GM19025 (cell line): ENCODE measurements at regions not wholly inside any gene's neighbourhood (a gene's known extent, or its start where the extent isn't known, plus 50 kb on each side); places are given as distances from the start of the nearest gene placed in this dataset.

Experiments used
- ATAC-seq: cut with Tn5 transposase; IDR thresholded peaks from one replicate; pipeline ENCODE4 v1.9.1; 2021; ENCODE audit warnings: mild to moderate bottlenecking, low read depth, moderate library complexity; ENCODE audit not compliant: unreplicated experiment

GRCh38 chr5:2399096-2399495 lies 352.4 kb downstream of the IRX2 start:
- ATAC-seq: no peak

- no peak for ATAC-seq
Observed at GRCh38 chr5:2393556-2393955, 357.9 kb downstream of the IRX2 start.

DNA sequence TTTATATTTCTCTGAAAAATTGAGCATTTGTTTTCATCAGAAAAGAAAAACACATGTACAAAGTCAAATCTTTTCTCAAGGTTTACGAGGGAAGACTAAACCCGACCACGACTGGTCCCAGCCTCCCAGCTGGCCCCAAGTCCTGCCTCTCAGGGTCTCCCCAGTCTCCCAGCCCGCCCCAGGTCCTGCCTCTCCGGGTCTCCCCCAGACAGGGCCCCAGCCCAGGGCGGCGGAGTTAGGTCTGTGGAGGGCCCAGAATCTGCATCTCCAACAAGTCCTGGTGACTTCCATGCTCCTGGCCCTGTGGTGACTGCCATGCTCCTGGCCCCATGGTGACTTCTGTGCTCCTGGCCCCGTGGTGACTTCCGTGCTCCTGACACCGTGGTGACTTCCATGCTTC lies 359.9 kb downstream of the IRX2 start:
- ATAC-seq: no peak

- no peak for ATAC-seq
Observed at GRCh38 chr5:2391021-2391420, 360.5 kb downstream of the IRX2 start.

DNA sequence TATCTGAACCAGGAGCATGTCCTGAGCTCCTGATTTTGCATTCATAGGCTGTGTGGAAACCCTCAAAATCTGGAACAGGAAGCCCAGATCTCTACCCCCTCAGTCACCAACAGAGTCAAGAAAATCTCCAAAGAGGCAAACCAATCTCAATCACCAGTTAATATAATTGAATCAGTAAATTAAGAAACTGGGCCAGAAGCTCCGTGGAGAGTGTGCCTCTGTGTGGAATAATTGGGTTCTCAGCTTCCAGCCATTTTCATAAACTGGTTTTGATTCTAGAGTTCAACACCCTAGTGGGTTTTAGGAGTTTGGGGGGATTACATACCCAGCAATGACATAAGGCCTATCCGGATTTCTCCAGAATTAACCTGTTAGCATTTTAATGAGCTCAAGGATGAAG lies 362.9 kb downstream of the IRX2 start:
- ATAC-seq: no peak

- no peak for ATAC-seq
Observed at GRCh38 chr5:2387634-2388325, 363.7 kb downstream of the IRX2 start.

DNA sequence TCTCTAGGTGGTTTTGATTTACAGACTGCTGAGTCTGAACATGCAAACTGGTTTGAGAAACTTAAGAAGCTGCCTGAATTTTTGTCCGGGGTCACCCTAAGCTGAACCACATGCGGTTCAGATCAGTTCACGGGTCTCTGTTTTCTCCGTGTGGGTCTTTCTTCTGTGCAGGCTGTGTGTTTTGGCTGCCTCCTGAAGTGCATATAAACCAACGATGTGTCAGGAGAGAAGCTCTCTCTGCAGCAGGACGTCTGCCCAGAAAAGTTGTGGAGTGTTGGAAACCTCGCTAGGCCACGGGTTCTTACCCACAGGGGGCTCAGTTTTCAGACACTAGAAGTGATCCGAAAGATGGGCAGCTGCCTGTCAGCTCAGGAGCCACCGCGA lies 364.2 kb downstream of the IRX2 start:
- no peak for ATAC-seq

DNA sequence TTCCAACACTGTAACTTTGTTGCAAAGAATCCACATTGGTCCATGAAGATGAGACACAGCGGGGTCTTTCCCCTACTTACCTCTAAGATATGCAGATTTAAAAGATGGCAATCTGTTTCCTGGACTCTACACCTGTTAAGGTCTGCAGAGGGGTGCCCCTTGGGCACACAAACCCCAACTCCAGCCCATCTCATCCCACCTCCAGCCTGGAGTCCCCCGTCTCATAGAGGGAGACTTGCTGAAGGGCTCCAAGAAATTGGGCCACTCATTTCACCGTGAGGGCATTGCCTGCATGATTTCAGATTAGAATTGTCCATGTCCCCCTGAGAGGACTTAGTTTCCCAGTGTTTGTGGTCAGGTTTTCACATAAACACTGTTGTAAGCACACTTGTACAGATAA lies 365.7 kb downstream of the IRX2 start:
- no peak for ATAC-seq

GRCh38 chr5:2383698-2384065 lies 367.8 kb downstream of the IRX2 start:
- no peak for ATAC-seq

DNA sequence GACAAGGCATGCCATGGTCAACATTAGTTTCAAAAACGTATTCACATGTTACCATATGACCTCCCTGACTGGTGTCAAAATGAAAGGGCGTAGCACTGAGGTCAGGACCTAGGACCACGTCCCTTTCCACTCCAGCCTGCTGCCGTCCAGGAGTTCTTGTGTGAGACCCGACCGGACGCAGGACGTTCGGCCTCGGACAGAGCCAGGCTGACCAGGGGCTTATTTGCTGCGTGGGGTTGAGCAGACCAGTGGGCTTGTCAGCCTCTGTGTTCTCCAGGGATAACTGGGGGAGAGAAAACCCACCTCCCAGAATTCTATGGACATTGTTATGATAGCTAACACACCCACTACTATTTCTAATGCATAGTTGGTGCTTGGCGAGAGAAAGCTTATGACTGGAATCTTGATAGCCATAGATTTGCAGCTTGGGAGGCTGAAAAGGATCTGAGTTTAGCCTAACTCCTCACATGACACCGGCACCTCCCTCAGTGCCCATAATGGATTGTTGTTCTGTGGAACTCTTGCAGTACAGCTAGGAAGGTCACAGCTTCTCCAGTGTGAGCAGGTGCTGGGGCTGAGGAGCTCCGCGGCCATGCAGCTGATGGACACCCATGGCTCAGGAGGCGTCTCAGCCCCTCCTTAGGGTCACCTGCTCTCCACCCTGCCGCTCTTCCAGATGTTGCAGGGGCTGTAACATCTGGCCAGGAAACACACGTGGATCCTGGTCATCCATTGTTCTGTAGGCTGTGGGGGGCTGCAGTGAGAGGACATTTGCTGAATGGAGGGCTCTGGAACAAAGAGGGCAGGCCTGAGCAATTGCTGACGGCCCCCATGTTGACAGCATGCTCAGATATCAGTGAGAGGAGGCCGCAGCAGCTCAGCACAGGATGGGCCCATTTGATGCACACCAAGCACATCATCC lies 368.4 kb downstream of the IRX2 start:
- no peak for ATAC-seq

DNA sequence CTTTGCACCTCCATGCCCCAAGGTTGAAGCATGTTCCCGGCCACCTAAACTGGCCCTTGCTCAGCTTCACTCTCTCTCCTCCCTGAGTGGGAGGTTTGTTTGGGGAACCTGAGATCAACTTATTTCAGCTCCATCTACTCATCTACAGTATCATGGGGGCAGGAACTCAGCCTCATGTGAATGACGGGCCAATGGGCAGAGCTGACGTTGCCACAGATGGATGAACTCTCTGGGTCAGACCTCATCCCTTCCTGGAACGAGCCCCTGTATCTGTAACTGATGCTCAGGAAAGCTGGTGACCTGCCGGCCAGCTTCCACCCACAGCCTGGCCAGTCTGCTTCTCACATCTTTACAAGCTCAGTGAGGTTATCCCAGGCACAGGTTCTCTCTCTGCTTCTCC lies 369.6 kb downstream of the IRX2 start:
- ATAC-seq: no peak

GRCh38 chr5:2381070-2381469 lies 370.4 kb downstream of the IRX2 start:
- ATAC-seq: no peak

DNA sequence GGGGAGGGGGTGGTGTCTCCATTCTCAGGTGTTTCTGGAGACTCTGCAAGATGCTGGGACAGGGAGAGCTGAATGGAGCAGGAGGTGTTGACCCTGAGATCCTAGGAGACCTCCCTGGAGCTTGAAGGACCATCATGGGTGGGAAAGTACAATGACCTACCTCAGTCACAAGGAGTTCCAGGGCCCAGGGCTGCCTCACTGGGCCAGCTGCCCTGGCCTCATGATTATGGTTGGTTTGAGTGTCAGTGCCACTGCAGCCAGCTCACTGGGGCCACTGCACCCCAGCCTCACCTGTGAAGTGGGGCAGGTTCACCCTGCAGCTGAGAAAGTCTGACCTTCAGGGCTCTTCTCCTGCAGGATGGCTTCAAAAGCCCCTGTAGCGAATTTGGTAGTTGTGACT lies 372.5 kb downstream of the IRX2 start:
- no peak for ATAC-seq

DNA sequence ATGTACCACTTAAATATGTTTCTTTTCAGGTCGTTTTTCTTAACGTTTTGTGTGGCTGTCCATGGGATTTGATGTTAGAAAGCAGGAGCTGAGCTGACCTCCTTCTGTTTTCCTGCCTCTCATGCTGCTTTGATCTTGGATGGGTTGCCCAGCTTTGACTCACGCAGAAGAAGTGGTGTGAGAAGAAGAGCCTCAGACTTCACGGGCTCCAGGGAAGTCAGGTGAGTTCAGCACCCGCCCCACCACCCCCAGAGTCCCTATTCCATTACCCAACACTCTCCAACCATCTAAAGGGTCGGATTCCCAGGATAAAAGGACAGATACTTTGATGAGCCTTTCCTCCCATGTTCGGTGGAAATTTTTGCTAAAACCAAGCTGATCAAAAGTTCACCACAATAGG lies 373.4 kb downstream of the IRX2 start:
- no peak for ATAC-seq

GRCh38 chr5:2376486-2376885 lies 375.0 kb downstream of the IRX2 start:
- ATAC-seq: no peak

- ATAC-seq: no peak
Observed at GRCh38 chr5:2375757-2376250, 375.7 kb downstream of the IRX2 start.

- ATAC-seq: no peak
Observed at GRCh38 chr5:2375291-2375690, 376.2 kb downstream of the IRX2 start.

- ATAC-seq: no peak
Observed at GRCh38 chr5:2374703-2375102, 376.8 kb downstream of the IRX2 start.

DNA sequence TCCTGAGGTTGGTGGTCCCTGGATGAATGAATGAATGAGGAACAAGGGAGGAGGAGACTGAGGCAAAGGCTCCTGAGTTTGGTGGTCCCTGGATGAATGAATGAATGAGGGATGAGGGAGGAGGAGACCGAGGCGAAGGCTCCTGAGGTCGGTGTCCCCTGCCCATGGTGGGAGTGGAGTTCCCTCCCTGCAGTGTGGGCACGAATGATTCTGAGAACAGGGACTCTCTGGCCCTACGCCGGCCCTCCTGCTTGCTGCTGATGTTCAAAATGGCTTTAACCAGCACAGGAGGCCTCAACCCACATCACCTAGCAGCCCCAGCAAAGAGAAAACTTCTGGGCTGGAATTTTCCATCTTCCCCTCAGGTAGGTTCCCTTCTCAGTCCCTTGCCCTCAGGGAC lies 377.8 kb downstream of the IRX2 start:
- no peak for ATAC-seq

DNA sequence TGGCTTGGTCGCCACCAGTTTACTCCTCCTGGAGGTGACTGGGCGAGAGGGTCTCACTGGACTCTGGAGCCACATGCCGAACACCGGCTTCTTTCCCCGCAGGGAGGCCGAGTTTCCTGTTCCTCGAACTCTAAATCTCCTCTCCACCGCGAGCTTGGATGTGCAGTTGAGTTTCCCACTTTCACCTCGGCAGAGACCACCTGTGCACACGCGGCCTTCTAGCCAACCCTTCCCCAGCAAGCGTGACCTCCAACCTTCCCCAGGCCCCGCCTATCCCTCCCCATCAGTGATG lies 380.1 kb downstream of the IRX2 start:
- ATAC-seq: no peak

DNA sequence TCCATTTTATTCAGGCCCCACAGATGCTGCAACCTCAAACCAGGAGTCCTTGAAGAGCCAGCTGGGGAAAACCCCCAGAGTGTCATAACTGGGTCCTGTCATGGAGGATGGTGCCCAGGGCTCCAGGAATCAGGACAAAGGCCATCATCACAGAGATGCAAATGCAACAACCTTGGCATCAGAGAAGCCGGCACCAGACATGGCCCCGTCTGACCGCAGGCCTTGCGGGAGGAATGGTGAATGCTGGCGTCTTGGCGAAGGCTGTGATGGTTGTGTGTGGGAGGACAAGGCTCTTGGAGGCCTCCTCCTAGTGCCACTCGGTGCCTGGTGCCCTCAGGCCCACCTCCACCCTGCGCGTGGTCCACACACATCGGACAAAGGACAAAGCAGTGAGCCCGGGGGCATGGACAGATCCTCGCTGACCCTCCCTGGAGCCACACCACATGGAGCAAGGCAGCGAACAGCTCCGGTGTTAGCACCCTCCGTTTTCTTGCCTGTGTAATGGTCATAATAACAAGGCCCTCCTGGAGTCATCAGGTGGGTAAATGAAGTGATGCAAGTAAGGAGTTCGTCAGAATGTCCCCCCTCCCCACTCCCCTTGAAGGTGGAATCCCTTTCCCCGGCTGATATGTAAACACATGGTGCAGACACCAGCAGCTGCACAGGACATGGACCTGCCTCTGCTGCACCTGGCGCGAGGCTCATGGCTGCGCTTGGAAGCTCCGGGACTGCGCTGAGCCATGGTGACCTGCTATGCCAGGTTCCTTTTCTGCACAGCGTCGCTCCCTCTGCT lies 380.7 kb downstream of the IRX2 start:
- no peak for ATAC-seq
